ENCODE measurements at regions not wholly inside any gene's neighbourhood (a gene's known extent, or its start where the extent isn't known, plus 50 kb on each side); places are given as distances from the start of the nearest gene placed in this dataset.

DNA sequence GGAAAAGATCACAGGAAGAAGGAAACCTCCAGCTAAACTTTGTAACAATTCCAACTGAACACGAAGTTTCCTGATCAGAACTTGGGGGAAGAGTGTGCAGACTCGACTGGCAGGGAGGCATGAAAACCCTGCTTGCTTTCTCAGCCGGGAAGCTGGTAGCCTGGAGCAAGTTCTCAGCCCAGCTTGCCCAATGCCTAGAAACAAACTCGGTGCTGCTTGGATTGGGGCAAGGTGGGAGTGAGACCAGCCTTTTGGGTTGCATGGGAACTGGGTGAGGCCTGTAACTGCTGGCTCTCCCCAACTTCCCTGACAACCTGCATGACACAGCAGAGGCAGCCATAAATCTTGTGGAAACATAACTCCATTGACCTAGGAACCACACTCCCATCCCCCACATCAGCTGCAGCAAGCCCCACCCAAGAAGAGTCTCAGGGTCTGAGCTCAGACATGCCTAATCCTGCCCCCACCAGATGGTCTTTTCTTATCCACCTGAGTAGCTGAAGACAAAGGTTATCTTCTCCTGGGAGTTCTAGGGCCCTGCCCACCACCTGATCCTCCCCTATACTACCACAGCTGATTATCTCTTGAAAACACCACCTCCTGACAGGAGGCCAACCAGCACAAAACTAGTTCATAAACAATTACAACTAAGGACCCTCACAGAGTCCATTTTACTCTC, 1859.7 kb upstream of the CELF4 start:
- no peaks in the 10 kb centered on the region; the same call in 1 of the 2 replicates for H3K4me1 ChIP-seq (ENCODE audit: insufficient read depth, low read length)
- H3K36me3 ChIP-seq (ENCODE audit: insufficient read depth, low read length) = no peaks in the 10 kb centered on the region
- no peak overlapping the region for H3K27ac ChIP-seq (ENCODE audit: low read depth, low read length)
- no peak overlapping the region for H3K9ac ChIP-seq (ENCODE audit: low read depth, low read length)
- no peaks in the 10 kb centered on the region for H3K27me3 ChIP-seq (ENCODE audit: insufficient read depth, low read length)
- H3K4me3 ChIP-seq (ENCODE audit: low read length) = no peak overlapping the region
- 0 out of 2 replicates have a peak, but pooled peaks cover 2% of the 10 kb centered on the region for H3K9me3 ChIP-seq (ENCODE audit: insufficient read depth, low read depth, low read length)
- WGBS = 94% methylated on average over 4 of the region's 4 CpGs

DNA sequence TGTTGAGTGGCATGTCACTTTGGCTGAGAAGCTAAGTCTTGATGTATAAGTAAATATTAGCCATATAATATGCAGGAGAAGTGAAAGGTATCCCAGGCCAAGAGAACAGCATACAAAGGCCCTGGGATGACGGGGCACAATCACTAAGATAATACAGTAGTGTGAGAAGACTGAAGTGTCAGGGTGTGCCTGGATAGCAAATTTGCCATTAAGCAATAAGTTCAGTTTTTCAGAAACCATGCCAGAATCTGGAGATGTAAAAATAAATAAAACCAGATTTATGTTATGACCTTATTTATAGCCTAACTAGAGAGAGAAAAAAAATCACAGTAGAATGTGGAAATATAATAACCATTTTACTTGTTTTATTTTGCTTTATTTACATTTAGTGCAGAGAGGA, 1858.7 kb upstream of the CELF4 start:
- WGBS = 97% methylated on average over 1 of the region's 1 CpG
- H3K36me3 ChIP-seq (ENCODE audit: insufficient read depth, low read length) = no peaks in the 10 kb centered on the region
- no peaks in the 10 kb centered on the region; the same call in 1 of the 2 replicates for H3K4me1 ChIP-seq (ENCODE audit: insufficient read depth, low read length)

DNA sequence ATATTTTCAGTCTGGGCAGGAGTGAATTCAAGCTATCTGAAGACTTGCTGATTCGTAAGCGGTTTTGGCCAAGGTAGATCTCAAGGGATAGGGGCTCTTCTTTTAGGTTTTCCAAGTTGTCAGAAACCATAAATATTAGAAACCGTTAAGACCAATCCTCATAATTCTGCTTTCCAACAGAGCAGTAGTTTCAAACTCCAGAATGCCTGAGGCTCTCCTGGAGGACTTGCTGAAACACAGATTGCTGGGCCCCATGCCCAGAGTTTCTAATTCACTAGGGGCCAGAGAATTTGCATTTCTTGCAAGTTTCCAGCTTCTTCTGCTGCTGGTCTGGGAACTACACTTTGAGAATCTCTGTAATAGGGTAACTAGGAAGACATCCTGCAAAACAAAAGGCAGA, 1855.7 kb upstream of the CELF4 start:
- no peaks in the 10 kb centered on the region for H3K27me3 ChIP-seq (ENCODE audit: insufficient read depth, low read length)
- no peaks in the 10 kb centered on the region; the same call in 1 of the 2 replicates for H3K4me1 ChIP-seq (ENCODE audit: insufficient read depth, low read length)
- H3K9me3 ChIP-seq (ENCODE audit: insufficient read depth, low read depth, low read length) = no peaks in the 10 kb centered on the region
- no peak overlapping the region for H3K9ac ChIP-seq (ENCODE audit: low read depth, low read length)
- H3K27ac ChIP-seq (ENCODE audit: low read depth, low read length) = no peak overlapping the region
- WGBS = 93% methylated on average over 3 of the region's 3 CpGs
- no peaks in the 10 kb centered on the region for H3K36me3 ChIP-seq (ENCODE audit: insufficient read depth, low read length)
- H3K4me3 ChIP-seq (ENCODE audit: low read length) = no peak overlapping the region

More for the DNA sequence above, 1858.7 kb upstream of the CELF4 start:
- H3K27me3 ChIP-seq (ENCODE audit: insufficient read depth, low read length) = no peaks in the 10 kb centered on the region
- H3K9ac ChIP-seq (ENCODE audit: low read depth, low read length) = no peak overlapping the region
- no peak overlapping the region for H3K27ac ChIP-seq (ENCODE audit: low read depth, low read length)
- no peak overlapping the region for H3K4me3 ChIP-seq (ENCODE audit: low read length)
- H3K9me3 ChIP-seq (ENCODE audit: insufficient read depth, low read depth, low read length) = 0 out of 2 replicates have a peak, but pooled peaks cover 2% of the 10 kb centered on the region

DNA sequence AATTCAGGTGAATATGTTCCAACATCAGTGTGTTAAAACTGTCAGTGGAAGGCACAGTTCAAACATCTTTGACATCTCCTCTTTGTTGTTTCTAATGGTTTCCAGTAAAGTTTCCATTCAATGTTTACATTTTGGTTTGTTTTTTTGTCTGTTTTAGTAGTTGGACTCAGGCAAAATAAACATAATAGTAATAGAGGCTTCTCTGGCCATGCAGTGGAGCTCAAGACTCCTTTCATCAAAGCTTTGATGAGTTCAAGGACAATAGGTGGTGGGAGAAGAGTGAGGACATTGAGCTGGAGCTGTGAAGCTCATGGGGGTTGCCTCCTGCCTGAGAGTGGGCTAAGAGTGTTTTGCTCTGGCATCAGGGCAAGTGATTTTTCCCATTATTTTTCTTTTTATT, 1853.7 kb upstream of the CELF4 start:
- peaks cover 4% of the 10 kb centered on the region for H3K4me1 ChIP-seq (ENCODE audit: insufficient read depth, low read length)
- H3K4me3 ChIP-seq (ENCODE audit: low read length) = no peak overlapping the region
- no peaks in the 10 kb centered on the region for H3K36me3 ChIP-seq (ENCODE audit: insufficient read depth, low read length)
- no peak overlapping the region for H3K9ac ChIP-seq (ENCODE audit: low read depth, low read length)
- H3K27ac ChIP-seq (ENCODE audit: low read depth, low read length) = no peak overlapping the region
- H3K9me3 ChIP-seq (ENCODE audit: insufficient read depth, low read depth, low read length) = no peaks in the 10 kb centered on the region
- no peaks in the 10 kb centered on the region for H3K27me3 ChIP-seq (ENCODE audit: insufficient read depth, low read length)

DNA sequence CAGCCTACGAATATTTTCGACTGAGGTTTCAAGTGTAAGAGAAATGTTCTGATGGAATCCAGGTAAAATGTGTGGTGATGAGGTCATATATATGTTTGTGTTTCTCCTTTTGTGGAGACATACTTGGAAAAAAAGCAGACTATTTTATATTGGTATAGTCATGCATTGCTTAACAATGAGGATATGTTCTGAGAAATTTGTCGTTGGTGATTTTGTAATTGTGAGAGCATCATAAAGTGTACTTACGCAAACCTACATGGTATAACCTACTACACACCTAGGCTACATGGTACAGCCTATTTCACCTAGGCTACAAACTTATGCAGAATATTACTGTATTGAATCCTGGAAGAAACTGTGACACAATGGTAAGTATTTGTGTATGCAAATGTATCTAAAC, 1849.9 kb upstream of the CELF4 start:
- peaks cover 4% of the 10 kb centered on the region; the same call in 1 of the 2 replicates for H3K4me1 ChIP-seq (ENCODE audit: insufficient read depth, low read length)
- H3K9me3 ChIP-seq (ENCODE audit: insufficient read depth, low read depth, low read length) = no peaks in the 10 kb centered on the region
- H3K27me3 ChIP-seq (ENCODE audit: insufficient read depth, low read length) = no peaks in the 10 kb centered on the region
- H3K36me3 ChIP-seq (ENCODE audit: insufficient read depth, low read length) = no peaks in the 10 kb centered on the region
- no peak overlapping the region for H3K27ac ChIP-seq (ENCODE audit: low read depth, low read length)
- H3K9ac ChIP-seq (ENCODE audit: low read depth, low read length) = no peak overlapping the region
- no peak overlapping the region for H3K4me3 ChIP-seq (ENCODE audit: low read length)
- WGBS = 94% methylated on average over 3 of the region's 4 CpGs

DNA sequence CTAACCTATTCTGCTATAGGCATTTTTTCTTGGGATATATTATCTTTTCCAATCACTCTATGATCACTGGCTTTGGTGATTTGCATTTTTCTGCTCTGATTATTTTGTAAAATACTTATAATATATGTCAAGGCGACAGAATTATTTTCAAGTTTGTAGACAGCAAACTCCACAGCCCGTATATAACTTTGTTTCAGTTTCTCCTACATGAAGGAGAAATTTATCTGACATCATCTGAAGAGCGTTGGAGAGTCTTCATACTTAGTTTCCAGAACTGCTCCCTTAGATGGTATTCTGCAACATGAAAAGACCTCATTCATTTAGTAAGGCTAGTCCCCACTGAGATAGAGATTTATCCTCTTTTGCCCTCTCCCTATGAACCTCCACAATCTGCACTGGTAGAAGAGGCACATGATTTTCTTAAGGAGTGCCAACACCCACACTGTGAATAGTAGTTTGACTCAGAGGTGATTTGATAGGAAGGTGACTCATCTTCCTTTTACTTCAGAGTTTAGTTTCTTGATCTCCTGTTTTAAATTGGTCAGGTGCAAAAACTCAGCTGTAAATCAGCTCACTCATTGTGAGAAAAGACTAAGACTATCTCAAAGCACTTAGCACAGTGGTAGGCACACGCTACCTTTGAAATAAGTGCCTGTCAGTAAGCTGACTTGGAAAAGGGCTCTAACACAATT, 1848.6 kb upstream of the CELF4 start:
- Histone ChIP-seq H3K27ac (ENCODE audit: low read depth, low read length) (no peak overlapping the region), H3K9ac (ENCODE audit: low read depth, low read length) (no peak overlapping the region), H3K4me1 (ENCODE audit: insufficient read depth, low read length) (peaks cover 8% of the 10 kb centered on the region; the same call in 1 of the 2 replicates), H3K27me3 (ENCODE audit: insufficient read depth, low read length) (no peaks in the 10 kb centered on the region), H3K9me3 (ENCODE audit: insufficient read depth, low read depth, low read length) (no peaks in the 10 kb centered on the region), H3K4me3 (ENCODE audit: low read length) (no peak overlapping the region), H3K36me3 (ENCODE audit: insufficient read depth, low read length) (no peaks in the 10 kb centered on the region)
- WGBS = 96% methylated on average over 4 of the region's 4 CpGs

DNA sequence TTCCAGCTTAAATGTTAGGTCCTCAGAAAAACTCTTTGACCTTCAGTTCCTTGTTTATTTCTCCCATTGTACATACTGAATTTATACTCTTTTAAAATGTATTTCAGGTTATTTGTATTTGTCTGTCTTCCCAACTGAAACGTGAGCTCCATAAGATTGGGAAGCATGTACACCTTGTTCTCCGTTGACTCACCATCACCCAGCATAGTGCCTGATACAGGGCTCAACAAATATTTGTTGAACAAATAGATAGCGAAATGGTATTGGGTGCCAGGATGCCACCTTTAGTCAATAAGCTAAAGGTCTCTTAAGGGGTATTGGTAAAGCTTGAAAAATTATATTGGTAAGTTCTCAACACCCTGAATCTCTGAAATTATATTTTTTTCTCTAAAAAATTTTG, 1841.3 kb upstream of the CELF4 start:
- no peaks in the 10 kb centered on the region for H3K36me3 ChIP-seq (ENCODE audit: insufficient read depth, low read length)
- WGBS = 92% methylated on average over 3 of the region's 3 CpGs
- no peak overlapping the region for H3K4me3 ChIP-seq (ENCODE audit: low read length)
- H3K9ac ChIP-seq (ENCODE audit: low read depth, low read length) = no peak overlapping the region
- no peaks in the 10 kb centered on the region for H3K9me3 ChIP-seq (ENCODE audit: insufficient read depth, low read depth, low read length)
- H3K27me3 ChIP-seq (ENCODE audit: insufficient read depth, low read length) = no peaks in the 10 kb centered on the region
- 0 out of 2 replicates have a peak, but pooled peaks cover 5% of the 10 kb centered on the region for H3K4me1 ChIP-seq (ENCODE audit: insufficient read depth, low read length)
- H3K27ac ChIP-seq (ENCODE audit: low read depth, low read length) = no peak overlapping the region

DNA sequence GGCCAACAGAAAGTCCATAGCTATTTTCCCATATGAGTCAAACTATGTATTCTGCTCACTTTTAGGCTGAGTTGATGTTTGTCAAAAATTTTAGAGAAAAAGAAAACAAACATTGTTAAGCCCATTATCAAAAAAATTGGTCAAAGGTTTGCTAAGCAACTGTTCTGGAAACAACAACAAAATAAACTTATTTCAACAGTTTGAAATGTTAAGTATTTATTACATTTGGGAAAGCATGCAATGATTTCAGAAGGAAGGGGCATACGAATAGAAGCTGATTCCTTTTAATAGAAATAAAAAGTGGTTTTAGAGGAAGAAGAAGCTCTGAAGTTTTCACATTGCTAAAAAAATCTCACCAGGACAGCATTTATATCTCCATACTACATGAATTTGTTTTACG, 1837.5 kb upstream of the CELF4 start:
- Histone ChIP-seq H3K27ac (ENCODE audit: low read depth, low read length) (no peak overlapping the region), H3K36me3 (ENCODE audit: insufficient read depth, low read length) (no peaks in the 10 kb centered on the region), H3K4me3 (ENCODE audit: low read length) (no peak overlapping the region), H3K27me3 (ENCODE audit: insufficient read depth, low read length) (no peaks in the 10 kb centered on the region), H3K9me3 (ENCODE audit: insufficient read depth, low read depth, low read length) (no peaks in the 10 kb centered on the region), H3K9ac (ENCODE audit: low read depth, low read length) (no peak overlapping the region), H3K4me1 (ENCODE audit: insufficient read depth, low read length) (no peaks in the 10 kb centered on the region)
- 88% methylated on average over 1 of the region's 2 CpGs for WGBS

DNA sequence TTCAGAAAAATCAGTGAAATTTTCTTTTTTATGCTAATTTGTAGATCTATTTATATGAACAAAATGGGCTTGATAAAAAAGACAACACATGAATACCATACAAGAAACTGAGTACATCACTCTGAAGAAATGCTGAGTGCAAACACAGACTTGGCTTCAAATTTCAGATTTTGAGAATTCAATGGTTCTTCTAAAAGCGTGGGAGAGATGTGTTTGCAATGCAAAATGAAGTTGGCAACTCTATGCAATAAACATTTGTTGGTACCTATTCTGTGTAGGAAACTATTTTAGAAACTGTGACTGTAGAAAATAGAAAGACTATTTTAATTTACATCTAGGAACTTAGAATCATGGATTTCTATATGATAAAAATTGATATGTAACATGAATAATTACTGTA, 1834.1 kb upstream of the CELF4 start:
- H3K4me3 ChIP-seq (ENCODE audit: low read length) = no peak overlapping the region
- H3K27me3 ChIP-seq (ENCODE audit: insufficient read depth, low read length) = no peaks in the 10 kb centered on the region
- H3K27ac ChIP-seq (ENCODE audit: low read depth, low read length) = no peak overlapping the region
- no peak overlapping the region for H3K9ac ChIP-seq (ENCODE audit: low read depth, low read length)
- H3K36me3 ChIP-seq (ENCODE audit: insufficient read depth, low read length) = no peaks in the 10 kb centered on the region
- H3K9me3 ChIP-seq (ENCODE audit: insufficient read depth, low read depth, low read length) = peaks cover 3% of the 10 kb centered on the region; the same call in 1 of the 2 replicates
- 100% methylated on average over 1 of the region's 1 CpG for WGBS
- H3K4me1 ChIP-seq (ENCODE audit: insufficient read depth, low read length) = no peaks in the 10 kb centered on the region

DNA sequence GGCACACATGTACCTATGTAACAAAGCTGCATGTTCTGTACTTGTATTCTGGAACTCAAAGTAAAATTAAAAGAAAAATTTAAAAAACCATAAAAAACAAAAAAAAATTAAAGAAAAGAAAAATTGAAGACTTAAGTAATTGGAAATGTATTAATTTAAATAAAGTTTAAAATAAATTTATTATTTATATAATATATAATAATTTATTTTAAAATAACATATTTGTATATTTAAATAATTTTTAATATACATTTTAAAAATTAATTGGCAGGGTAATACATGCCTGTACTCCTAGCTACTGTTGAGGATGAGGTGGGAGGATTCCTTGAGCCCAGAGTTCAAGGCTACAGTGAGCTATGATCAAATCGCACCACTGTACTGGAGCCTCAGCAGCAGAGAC, 1830.6 kb upstream of the CELF4 start:
- H3K27me3 ChIP-seq (ENCODE audit: insufficient read depth, low read length) = no peaks in the 10 kb centered on the region
- H3K4me3 ChIP-seq (ENCODE audit: low read length) = no peak overlapping the region
- peaks cover 6% of the 10 kb centered on the region; the same call in 1 of the 2 replicates for H3K9me3 ChIP-seq (ENCODE audit: insufficient read depth, low read depth, low read length)
- H3K27ac ChIP-seq (ENCODE audit: low read depth, low read length) = no peak overlapping the region
- no peak overlapping the region for H3K9ac ChIP-seq (ENCODE audit: low read depth, low read length)
- WGBS = 96% methylated on average over 1 of the region's 1 CpG
- no peaks in the 10 kb centered on the region for H3K4me1 ChIP-seq (ENCODE audit: insufficient read depth, low read length)
- no peaks in the 10 kb centered on the region for H3K36me3 ChIP-seq (ENCODE audit: insufficient read depth, low read length)

DNA sequence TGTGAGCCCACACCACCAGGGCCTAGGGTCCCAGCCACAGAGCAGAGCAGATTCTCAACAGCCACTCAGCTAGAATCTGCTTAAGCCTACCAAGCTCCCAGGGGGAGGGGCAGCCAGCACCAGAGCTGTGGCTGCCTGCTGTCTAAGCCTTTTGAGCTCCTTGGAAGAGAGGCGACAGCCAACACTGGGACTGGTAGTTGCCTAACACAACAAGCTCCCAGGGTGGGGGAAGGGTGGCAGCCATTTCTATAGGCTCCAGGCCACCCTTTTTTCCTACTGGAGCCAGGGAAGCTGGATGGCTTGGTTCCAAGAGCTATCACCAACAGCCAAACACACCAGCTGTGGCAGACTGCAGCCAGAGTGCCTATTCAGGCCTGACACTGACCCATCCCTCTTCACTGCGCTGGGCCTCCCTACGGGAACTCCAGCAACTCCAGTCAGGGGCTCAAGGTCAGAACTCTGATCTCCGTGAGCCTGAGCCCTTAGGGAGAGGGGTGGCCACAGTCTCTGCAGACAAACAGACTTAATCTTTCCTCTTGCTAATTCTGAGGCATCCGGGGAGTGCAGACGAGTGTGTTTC, 1824.3 kb upstream of the CELF4 start:
- H3K36me3 ChIP-seq (ENCODE audit: insufficient read depth, low read length) = no peaks in the 10 kb centered on the region
- peaks cover 12% of the 10 kb centered on the region; the same call in 1 of the 2 replicates for H3K4me1 ChIP-seq (ENCODE audit: insufficient read depth, low read length)
- H3K4me3 ChIP-seq (ENCODE audit: low read length) = no peak overlapping the region
- peaks cover 4% of the 10 kb centered on the region; the same call in 1 of the 2 replicates for H3K9me3 ChIP-seq (ENCODE audit: insufficient read depth, low read depth, low read length)
- peak overlapping the region; percentile 60 for H3K27ac ChIP-seq (ENCODE audit: low read depth, low read length)
- 75% methylated on average over 6 of the region's 6 CpGs for WGBS
- H3K9ac ChIP-seq (ENCODE audit: low read depth, low read length) = no peak overlapping the region
- H3K27me3 ChIP-seq (ENCODE audit: insufficient read depth, low read length) = no peaks in the 10 kb centered on the region
